A549 (cell line): ENCODE measurements at regions not wholly inside any gene's neighbourhood (a gene's known extent, or its start where the extent isn't known, plus 50 kb on each side); places are given as distances from the start of the nearest gene placed in this dataset.

Experiments used
- ATAC-seq, 2 experiments: fragments of 200-7000 bp in 1 of 2; fragments of >200 bp in 1 of 2; cut with Nextera tagmentation in 1 of 2; cut with Tn5 transposase in 1 of 2; 3 replicates each; pipeline versions ENCODE4 v1.8.0 to v1.9.1; 2018 to 2020; ENCODE audit warnings: mild to moderate bottlenecking in 1 of 2, moderate library complexity in 1 of 2
- CTCF ChIA-PET: fragments of 300-600 bp; sonication (Branson Sonifier 250); formaldehyde crosslinking; extraction: SDS; loops from one replicate; lab custom pipeline; 2021; ENCODE audit warnings: antibody characterized with exemption, inconsistent platforms; lab: Yijun Ruan, JAX
- POLR2A ChIA-PET: fragments of 350-600 bp; formaldehyde crosslinking; extraction: SDS; loops from one replicate; lab custom pipeline; 2021; ENCODE audit warnings: antibody characterized with exemption, inconsistent platforms; lab: Yijun Ruan, JAX
- DNase-seq, 2 experiments: peaks; one replicate each; pipeline versions ENCODE4 v3.0.0 to v3.0.0-alpha.2; 2011 to 2016; ENCODE audit warnings: low read depth in 1 of 2, low spot score in 1 of 2
- FAIRE-seq: peaks from 2 replicates; lab custom pipeline; 2011; peaks lifted over from hg19 to GRCh38; lab: Jason Lieb, UNC
- H3K27ac ChIP-seq, 2 experiments: fragments of >200 bp; sonication (Bioruptor Twin); formaldehyde crosslinking; 3 replicates each; pipeline ENCODE4 v1.5.1; 2016 to 2017
- H3K4me1 ChIP-seq: fragments of >200 bp; sonication (Bioruptor Twin); formaldehyde crosslinking; 3 replicates; pipeline ENCODE4 v1.6.1; 2016
- H3K4me2 ChIP-seq: fragments of >200 bp; sonication (Bioruptor Twin); formaldehyde crosslinking; 3 replicates; pipeline ENCODE4 v1.6.1; 2016
- H3K4me3 ChIP-seq: fragments of >200 bp; sonication (Bioruptor Twin); formaldehyde crosslinking; 3 replicates; pipeline ENCODE4 v1.5.1; 2016
- H3K9me3 ChIP-seq: fragments of >200 bp; sonication (Bioruptor Twin); formaldehyde crosslinking; 3 replicates; pipeline ENCODE4 v1.6.1; 2016
- CBX8 ChIP-seq: fragments of 200-600 bp; sonication (generic); IDR thresholded peaks from 2 replicates; pipeline ENCODE4 v1.6.1; 2016
- CEBPB ChIP-seq, 2 experiments: fragments of >200 bp in 1 of 2; sonication (Bioruptor Twin) in 1 of 2; formaldehyde crosslinking in 1 of 2; IDR thresholded peaks; 2 replicates each; pipeline ENCODE4 v1.6.1; 2012 to 2016
- CHD2 ChIP-seq: fragments of 150-350 bp; IDR thresholded peaks from 2 replicates; pipeline ENCODE4 v1.6.1; 2014; ENCODE audit warnings: low read length; ENCODE audit not compliant: partially characterized antibody
- EHMT2 ChIP-seq: fragments of 200-600 bp; sonication (generic); IDR thresholded peaks from 2 replicates; pipeline ENCODE4 v1.6.1; 2016; ENCODE audit warnings: antibody characterized with exemption, low read depth, mild to moderate bottlenecking, moderate library complexity
- ESRRA ChIP-seq: fragments of 150-350 bp; IDR thresholded peaks from 2 replicates; pipeline ENCODE4 v1.6.1; 2014; ENCODE audit warnings: mild to moderate bottlenecking, low read length, borderline replicate concordance
- FOSB ChIP-seq: fragments of 250-450 bp; sonication (Bioruptor Pico); IDR thresholded peaks from 2 replicates; pipeline ENCODE4 v1.5.0; 2020; ENCODE audit warnings: mild to moderate bottlenecking, moderate library complexity
- HEYL ChIP-seq: fragments of 250-450 bp; sonication (Bioruptor Pico); IDR thresholded peaks from 2 replicates; pipeline ENCODE4 v1.8.0; 2021; ENCODE audit warnings: mild to moderate bottlenecking, moderate library complexity
- HOXA7 ChIP-seq: fragments of 250-450 bp; sonication (Bioruptor Pico); IDR thresholded peaks from 2 replicates; pipeline ENCODE4 v1.5.0; 2020; ENCODE audit warnings: mild to moderate bottlenecking, moderate library complexity
- JUN ChIP-seq, 2 experiments: fragments of >200 bp; sonication (Bioruptor Twin); formaldehyde crosslinking; IDR thresholded peaks; 2 replicates in 1 of 2; 3 replicates in 1 of 2; pipeline ENCODE4 v1.6.1; 2016 to 2017
- JUNB ChIP-seq: fragments of >200 bp; sonication (Bioruptor Twin); formaldehyde crosslinking; IDR thresholded peaks from 2 replicates; pipeline ENCODE4 v1.6.1; 2016
- MAFK ChIP-seq: fragments of 450-650 bp; IDR thresholded peaks from 2 replicates; pipeline ENCODE4 v1.6.1; 2014; ENCODE audit not compliant: partially characterized antibody
- NFE2L2 ChIP-seq: fragments of 150-350 bp; conservative IDR thresholded peaks from 2 replicates; pipeline ENCODE4 v1.6.1; 2014; ENCODE audit warnings: low read length
- NPAS2 ChIP-seq: fragments of 250-450 bp; sonication (Bioruptor Pico); IDR thresholded peaks from 2 replicates; pipeline ENCODE4 v1.8.0; 2022; ENCODE audit warnings: mild to moderate bottlenecking, moderate library complexity, borderline replicate concordance
- RAD21 ChIP-seq, 2 experiments: fragments of >200 bp in 1 of 2; sonication (Bioruptor Twin) in 1 of 2; formaldehyde crosslinking in 1 of 2; IDR thresholded peaks in 1 of 2; conservative IDR thresholded peaks in 1 of 2; 2 replicates in 1 of 2; 3 replicates in 1 of 2; pipeline ENCODE4 v1.6.1; 2012 to 2018; ENCODE audit warnings: inconsistent platforms in 1 of 2
- RFX5 ChIP-seq: fragments of 450-650 bp; IDR thresholded peaks from 2 replicates; pipeline ENCODE4 v1.7.1; 2014; ENCODE audit warnings: antibody characterized with exemption, mild to moderate bottlenecking, moderate library complexity
- RNF2 ChIP-seq: fragments of 200-600 bp; sonication (generic); IDR thresholded peaks from 2 replicates; pipeline ENCODE4 v1.6.1; 2016; ENCODE audit warnings: low read depth, mild to moderate bottlenecking, antibody characterized with exemption, moderate library complexity, borderline replicate concordance
- SMC3 ChIP-seq: fragments of >200 bp; sonication (Bioruptor Twin); formaldehyde crosslinking; IDR thresholded peaks from 3 replicates; pipeline ENCODE4 v1.6.1; 2018; ENCODE audit warnings: inconsistent platforms
- ZFP36 ChIP-seq: fragments of 450-650 bp; IDR thresholded peaks from 2 replicates; pipeline ENCODE4 v1.6.1; 2014; ENCODE audit warnings: borderline replicate concordance; ENCODE audit not compliant: partially characterized antibody
- ZNF302 ChIP-seq: fragments of 250-450 bp; sonication (Bioruptor Pico); IDR thresholded peaks from 2 replicates; pipeline ENCODE4 v1.9.0; 2021; ENCODE audit warnings: inconsistent platforms, mild to moderate bottlenecking, moderate library complexity
- ZSCAN20 ChIP-seq: fragments of 250-450 bp; sonication (Bioruptor Pico); IDR thresholded peaks from 2 replicates; pipeline ENCODE4 v1.8.0; 2022; ENCODE audit warnings: mild to moderate bottlenecking, moderate library complexity
- WGBS: methylation state at CpG from one replicate; pipeline ENCODE4 v1.1.6; 2017; ENCODE audit errors: missing lambda C conversion rate; 5-methylcytosine and 5-hydroxymethylcytosine counted together
- TF ChIP-seq, protein P1 (sequence below): fragments of 250-450 bp; sonication (Bioruptor Pico); IDR thresholded peaks from 2 replicates; pipeline ENCODE4 v1.5.0; 2020; ENCODE audit warnings: low read depth, mild to moderate bottlenecking, moderate library complexity
- TF ChIP-seq, protein P2 (sequence below): IDR thresholded peaks from 2 replicates; pipeline ENCODE4 v1.6.1; 2012
- TF ChIP-seq, protein P3 (sequence below): fragments of >200 bp; sonication (Bioruptor Twin); formaldehyde crosslinking; IDR thresholded peaks from 3 replicates; pipeline ENCODE4 v1.6.1; 2016

DNA sequence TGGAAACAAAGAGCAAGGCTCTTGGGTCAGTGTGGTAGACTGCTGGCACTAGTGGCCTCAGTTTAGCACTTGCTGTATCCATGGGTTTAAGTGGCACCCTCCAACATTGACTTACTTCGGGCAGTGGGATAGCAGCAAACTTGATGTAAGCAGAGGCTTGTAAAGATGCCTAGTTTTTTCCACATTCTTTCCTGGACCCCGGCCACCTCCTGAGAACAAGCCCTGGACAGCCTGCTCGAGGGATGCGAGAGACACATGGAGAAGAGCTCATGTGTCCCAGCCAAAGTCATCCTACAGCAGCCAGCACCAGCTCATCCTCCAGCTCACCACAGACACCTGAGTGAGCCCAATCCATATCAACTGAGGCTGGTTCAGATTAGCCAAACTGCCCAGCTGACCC is 142.7 kb upstream of the PCBD1 start:
- H3K9me3 ChIP-seq = no peaks in the 10 kb centered on the region
- H3K4me3 ChIP-seq = no peak overlapping the region
- ATAC-seq (no peak), DNase-seq (no peak), FAIRE-seq (no peak)
- H3K4me2 ChIP-seq = no peak overlapping the region
- no peaks in the 10 kb centered on the region for H3K4me1 ChIP-seq
- WGBS = 36% methylated on average over 4 of the region's 4 CpGs
- CTCF ChIA-PET = no interaction called here
- POLR2A ChIA-PET = no interaction called here
- TF ChIP-seq FOSB (CRISPR knock-in tag) = no peak
- TF ChIP-seq, protein P1, sequence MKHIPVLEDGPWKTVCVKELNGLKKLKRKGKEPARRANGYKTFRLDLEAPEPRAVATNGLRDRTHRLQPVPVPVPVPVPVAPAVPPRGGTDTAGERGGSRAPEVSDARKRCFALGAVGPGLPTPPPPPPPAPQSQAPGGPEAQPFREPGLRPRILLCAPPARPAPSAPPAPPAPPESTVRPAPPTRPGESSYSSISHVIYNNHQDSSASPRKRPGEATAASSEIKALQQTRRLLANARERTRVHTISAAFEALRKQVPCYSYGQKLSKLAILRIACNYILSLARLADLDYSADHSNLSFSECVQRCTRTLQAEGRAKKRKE = no peak
- TF ChIP-seq CBX8 = no peak
- no peak for TF ChIP-seq RFX5
- TF ChIP-seq ZFP36 = no peak
- TF ChIP-seq CEBPB (IDR thresholded peaks at IDR 0.05) = no peak
- no peak for TF ChIP-seq JUN (IDR thresholded peaks at IDR 0.05)
- no peak for TF ChIP-seq RAD21 (conservative IDR thresholded peaks at IDR 0.05 in 1 of 2, IDR thresholded peaks at IDR 0.05 in 1 of 2)
- TF ChIP-seq EHMT2 = no peak
- no peak for TF ChIP-seq HEYL (CRISPR knock-in tag)
- no peak for TF ChIP-seq ZNF302
- no peak for TF ChIP-seq NFE2L2
- TF ChIP-seq NPAS2 (CRISPR knock-in tag) = no peak
- TF ChIP-seq, protein P2, sequence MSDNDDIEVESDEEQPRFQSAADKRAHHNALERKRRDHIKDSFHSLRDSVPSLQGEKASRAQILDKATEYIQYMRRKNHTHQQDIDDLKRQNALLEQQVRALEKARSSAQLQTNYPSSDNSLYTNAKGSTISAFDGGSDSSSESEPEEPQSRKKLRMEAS = no peak
- no peak for TF ChIP-seq ZSCAN20 (CRISPR knock-in tag)
- no peak overlapping the region for H3K27ac ChIP-seq

DNA sequence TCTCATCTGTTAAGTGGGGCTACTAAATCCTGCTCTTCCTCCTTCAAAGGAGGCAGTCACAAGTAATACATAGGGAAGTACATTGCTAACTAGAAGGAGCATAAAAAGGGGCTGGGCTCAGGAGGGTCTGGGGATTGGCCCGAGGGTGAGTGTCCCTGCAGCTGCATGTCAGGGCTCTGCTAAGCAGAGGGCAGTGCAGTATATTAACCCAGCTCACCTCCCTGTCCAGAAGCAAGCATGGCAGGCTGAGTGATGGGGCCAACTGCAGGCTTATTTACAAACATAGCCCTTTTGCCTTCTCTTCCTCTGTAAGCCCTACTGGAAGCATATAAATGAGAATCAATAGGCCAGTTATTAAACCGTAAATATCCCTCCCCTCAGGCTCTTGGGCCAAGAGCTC is 143.2 kb upstream of the PCBD1 start:
- ChIA-PET POLR2A (no interaction called here), CTCF (no interaction called here)
- Histone ChIP-seq H3K4me1 (no peaks in the 10 kb centered on the region), H3K27ac (no peak overlapping the region), H3K4me3 (no peak overlapping the region), H3K4me2 (no peak overlapping the region), H3K9me3 (no peaks in the 10 kb centered on the region)
- TF ChIP-seq ESRRA = no peak
- TF ChIP-seq CEBPB (IDR thresholded peaks at IDR 0.05) = no peak
- TF ChIP-seq RNF2 = no peak
- TF ChIP-seq SMC3 = no peak
- no peak for TF ChIP-seq RAD21 (conservative IDR thresholded peaks at IDR 0.05 in 1 of 2, IDR thresholded peaks at IDR 0.05 in 1 of 2)
- FAIRE-seq = no peak
- WGBS = 0% methylated on average over 2 of the region's 2 CpGs
- no peak for DNase-seq
- ATAC-seq = no peak

DNA sequence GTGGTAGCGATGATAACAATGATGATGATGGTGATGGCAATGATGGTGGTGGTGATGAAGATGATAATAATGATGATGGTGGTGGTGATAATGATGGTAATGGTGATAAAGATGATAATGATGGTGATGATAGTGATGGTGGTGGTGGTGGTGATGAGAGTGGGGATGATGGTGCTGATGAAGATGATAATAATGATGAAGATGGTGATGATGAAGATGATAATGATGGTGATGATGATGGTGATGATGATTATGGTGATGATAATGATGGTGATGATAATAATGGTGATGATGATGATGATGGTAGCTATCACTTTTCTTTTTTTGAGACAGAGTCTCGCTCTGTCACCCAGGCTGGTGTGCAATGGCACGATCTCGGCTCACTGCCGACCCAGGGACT is 144.5 kb upstream of the PCBD1 start:
- ChIA-PET CTCF (interaction anchor here (1.0 to 1.7 kb wide), 4 partner anchors 9 to 22 kb away, joined by 3 to 5 read pairs (median 4); no protein-coding TSS in a partner anchor), POLR2A (no interaction called here)
- H3K9me3 ChIP-seq = no peaks in the 10 kb centered on the region
- H3K4me1 ChIP-seq = no peaks in the 10 kb centered on the region
- TF ChIP-seq, protein P3, sequence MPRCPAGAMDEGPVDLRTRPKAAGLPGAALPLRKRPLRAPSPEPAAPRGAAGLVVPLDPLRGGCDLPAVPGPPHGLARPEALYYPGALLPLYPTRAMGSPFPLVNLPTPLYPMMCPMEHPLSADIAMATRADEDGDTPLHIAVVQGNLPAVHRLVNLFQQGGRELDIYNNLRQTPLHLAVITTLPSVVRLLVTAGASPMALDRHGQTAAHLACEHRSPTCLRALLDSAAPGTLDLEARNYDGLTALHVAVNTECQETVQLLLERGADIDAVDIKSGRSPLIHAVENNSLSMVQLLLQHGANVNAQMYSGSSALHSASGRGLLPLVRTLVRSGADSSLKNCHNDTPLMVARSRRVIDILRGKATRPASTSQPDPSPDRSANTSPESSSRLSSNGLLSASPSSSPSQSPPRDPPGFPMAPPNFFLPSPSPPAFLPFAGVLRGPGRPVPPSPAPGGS = no peak
- no peak for TF ChIP-seq MAFK
- no peak for TF ChIP-seq HOXA7
- TF ChIP-seq CHD2 = no peak
- no peak for TF ChIP-seq JUNB
- no peak overlapping the region for H3K4me3 ChIP-seq
- FAIRE-seq = no peak
- H3K4me2 ChIP-seq = no peak overlapping the region
- ATAC-seq = no peak
- 63% methylated on average over 5 of the region's 5 CpGs for WGBS
- DNase-seq = no peak
- H3K27ac ChIP-seq = no peak overlapping the region
